Panc1 (cell line): ENCODE measurements at regions not wholly inside any gene's neighbourhood (a gene's known extent, or its start where the extent isn't known, plus 50 kb on each side); places are given as distances from the start of the nearest gene placed in this dataset.

Experiments used
- SIN3A ChIP-seq: IDR thresholded peaks from 2 replicates; pipeline ENCODE4 v1.6.1; 2012; ENCODE audit warnings: low read depth, mild to moderate bottlenecking, low read length, moderate library complexity, borderline replicate concordance; ENCODE audit not compliant: insufficient read depth
- TF ChIP-seq, protein P1 (sequence below): fragments of 450-650 bp; IDR thresholded peaks from 2 replicates; pipeline ENCODE4 v1.5.1; 2017; ENCODE audit warnings: mild to moderate bottlenecking

DNA sequence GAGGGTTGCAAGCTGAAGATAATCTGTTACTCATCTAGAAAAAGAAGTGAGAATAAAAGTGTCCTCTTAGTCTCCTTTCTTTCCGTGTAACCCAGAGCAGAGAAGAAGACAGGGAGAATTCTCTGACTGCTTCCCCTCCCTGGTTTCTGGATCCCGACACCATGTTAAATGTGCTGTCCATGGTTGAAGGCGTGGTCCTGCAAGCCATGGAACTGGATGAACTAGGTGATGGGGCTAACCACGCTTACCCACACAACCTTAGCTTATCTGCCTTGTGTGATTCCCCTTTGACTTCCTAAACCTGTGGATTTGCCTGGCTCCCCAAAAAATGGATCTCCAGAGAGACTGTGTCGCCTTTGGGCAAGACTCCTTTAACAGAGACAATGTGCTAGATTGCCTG, 907.6 kb downstream of the FSTL5 start:
- TF ChIP-seq SIN3A, result no peak
- TF ChIP-seq, protein P1, sequence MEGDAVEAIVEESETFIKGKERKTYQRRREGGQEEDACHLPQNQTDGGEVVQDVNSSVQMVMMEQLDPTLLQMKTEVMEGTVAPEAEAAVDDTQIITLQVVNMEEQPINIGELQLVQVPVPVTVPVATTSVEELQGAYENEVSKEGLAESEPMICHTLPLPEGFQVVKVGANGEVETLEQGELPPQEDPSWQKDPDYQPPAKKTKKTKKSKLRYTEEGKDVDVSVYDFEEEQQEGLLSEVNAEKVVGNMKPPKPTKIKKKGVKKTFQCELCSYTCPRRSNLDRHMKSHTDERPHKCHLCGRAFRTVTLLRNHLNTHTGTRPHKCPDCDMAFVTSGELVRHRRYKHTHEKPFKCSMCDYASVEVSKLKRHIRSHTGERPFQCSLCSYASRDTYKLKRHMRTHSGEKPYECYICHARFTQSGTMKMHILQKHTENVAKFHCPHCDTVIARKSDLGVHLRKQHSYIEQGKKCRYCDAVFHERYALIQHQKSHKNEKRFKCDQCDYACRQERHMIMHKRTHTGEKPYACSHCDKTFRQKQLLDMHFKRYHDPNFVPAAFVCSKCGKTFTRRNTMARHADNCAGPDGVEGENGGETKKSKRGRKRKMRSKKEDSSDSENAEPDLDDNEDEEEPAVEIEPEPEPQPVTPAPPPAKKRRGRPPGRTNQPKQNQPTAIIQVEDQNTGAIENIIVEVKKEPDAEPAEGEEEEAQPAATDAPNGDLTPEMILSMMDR, result no peak
